ENCODE measurements at regions not wholly inside any gene's neighbourhood (a gene's known extent, or its start where the extent isn't known, plus 50 kb on each side); places are given as distances from the start of the nearest gene placed in this dataset.

- H3K27ac Mint-ChIP-seq (ENCODE audit: unreplicated experiment) = peak overlapping the region; percentile 87
- H3K27me3 Mint-ChIP-seq (ENCODE audit: low read depth) = no peaks in the 10 kb centered on the region
- no peak for TF ChIP-seq CTCF (IDR thresholded peaks at IDR 0.05)
- H3K4me3 Mint-ChIP-seq (ENCODE audit: unreplicated experiment) = no peak overlapping the region
- DNase-seq (ENCODE audit: low spot score) = peak; percentile 65
- peaks cover 2% of the 10 kb centered on the region for H3K9me3 Mint-ChIP-seq (ENCODE audit: low read depth)
- peaks cover 36% of the 10 kb centered on the region for H3K4me1 Mint-ChIP-seq (ENCODE audit: low read depth)
- no peaks in the 10 kb centered on the region for H3K36me3 Mint-ChIP-seq (ENCODE audit: low read depth)
These were observed 53.8 kb upstream of the GPR78 start for GRCh38 chr4:8526363-8526855.

GRCh38 chr4:8528713-8529112 is 51.5 kb upstream of the GPR78 start:
- Mint-ChIP-seq H3K9me3 (ENCODE audit: low read depth) (no peaks in the 10 kb centered on the region), H3K4me1 (ENCODE audit: low read depth) (peaks cover 32% of the 10 kb centered on the region), H3K27me3 (ENCODE audit: low read depth) (no peaks in the 10 kb centered on the region), H3K27ac (ENCODE audit: unreplicated experiment) (peak overlapping the region; percentile 42), H3K36me3 (ENCODE audit: low read depth) (no peaks in the 10 kb centered on the region), H3K4me3 (ENCODE audit: unreplicated experiment) (no peak overlapping the region)
- no peak for DNase-seq (ENCODE audit: low spot score)
- TF ChIP-seq CTCF (IDR thresholded peaks at IDR 0.05) = no peak

All from chondrocyte (in vitro differentiated cells).